ENCODE measurements at regions not wholly inside any gene's neighbourhood (a gene's known extent, or its start where the extent isn't known, plus 50 kb on each side); places are given as distances from the start of the nearest gene placed in this dataset.

GRCh38 chr3:144296808-144297207, 325.2 kb downstream of the DIPK2A start (continued):
- TF ChIP-seq REST (IDR thresholded peaks at IDR 0.05), result no peak
- no peak for TF ChIP-seq RXRA (IDR thresholded peaks at IDR 0.05)
- TF ChIP-seq FOXA1 (IDR thresholded peaks at IDR 0.05), result no peak
- TF ChIP-seq YY1 (IDR thresholded peaks at IDR 0.05), result no peak
- no peak for TF ChIP-seq ZBTB33 (IDR thresholded peaks at IDR 0.05)

GRCh38 chr3:144301863-144302262, 330.2 kb downstream of the DIPK2A start:
- Histone ChIP-seq H3K36me3 (ENCODE audit: control insufficient read depth in 4 of 4, insufficient read depth in 3 of 4, low read depth in 1 of 4, low read length in 3 of 4) (no peaks in the 10 kb centered on the region), H3K9ac (ENCODE audit: low read depth in 1 of 2, low read length in 2 of 2) (no peak overlapping the region), H3K4me3 (ENCODE audit: low read depth in 1 of 3, low read length in 3 of 3) (no peak overlapping the region), H3K4me1 (ENCODE audit: control insufficient read depth in 4 of 4, insufficient read depth in 4 of 4, low read length in 3 of 4) (no peaks in the 10 kb centered on the region), H3K9me3 (ENCODE audit: control insufficient read depth in 4 of 4, low read length in 3 of 4) (peaks cover 0 to 5% (median 0%) of the 10 kb centered on the region in 4 donors), H3K27ac (ENCODE audit: low read depth in 1 of 2, low read length in 2 of 2) (no peak overlapping the region), H3K27me3 (ENCODE audit: control insufficient read depth in 4 of 4, insufficient read depth in 4 of 4, low read length in 3 of 4) (no peaks in the 10 kb centered on the region)
- no peak for DNase-seq (ENCODE audit: low spot score)
- TF ChIP-seq FOXA2 (IDR thresholded peaks at IDR 0.05) (no peak), ATF3 (IDR thresholded peaks at IDR 0.05) (no peak), REST (IDR thresholded peaks at IDR 0.05) (no peak), JUND (IDR thresholded peaks at IDR 0.05) (no peak), HNF4G (IDR thresholded peaks at IDR 0.05) (no peak), TAF1 (conservative IDR thresholded peaks at IDR 0.05) (no peak), SP1 (IDR thresholded peaks at IDR 0.05) (no peak), FOXA1 (IDR thresholded peaks at IDR 0.05) (no peak), HNF4A (conservative IDR thresholded peaks at IDR 0.05) (no peak), YY1 (IDR thresholded peaks at IDR 0.05) (no peak), GABPA (IDR thresholded peaks at IDR 0.05 in 1 of 2, conservative IDR thresholded peaks at IDR 0.05 in 1 of 2) (no peak), RXRA (IDR thresholded peaks at IDR 0.05) (no peak), ZBTB33 (IDR thresholded peaks at IDR 0.05) (no peak), MAX (IDR thresholded peaks at IDR 0.05) (no peak), CTCF (IDR thresholded peaks at IDR 0.05; ENCODE audit: low read depth, low read length, missing input control) (no peak), EGR1 (IDR thresholded peaks at IDR 0.05; ENCODE audit: low read depth in 2 of 2) (no peak), NR2F2 (IDR thresholded peaks at IDR 0.05) (no peak), RAD21 (IDR thresholded peaks at IDR 0.05) (no peak)
- WGBS, result 85% methylated on average over 1 of the region's 1 CpG
